ENCODE measurements at regions not wholly inside any gene's neighbourhood (a gene's known extent, or its start where the extent isn't known, plus 50 kb on each side); places are given as distances from the start of the nearest gene placed in this dataset.
"Not testable (repeated sequence)": the region's sequence is repeated elsewhere in the genome, so short reads cannot be mapped to it uniquely, and the experiment has no call there.

GRCh38 chr3:187795207-187795960, 50.1 kb upstream of the BCL6 start:
- DNase-seq (ENCODE audit: low read depth, low spot score), result no peak

- no peak for DNase-seq (ENCODE audit: low read depth, low spot score)
These were observed 52.9 kb upstream of the BCL6 start for GRCh38 chr3:187798126-187798525.

GRCh38 chr3:187798531-187799530, 53.6 kb upstream of the BCL6 start:
- DNase-seq (ENCODE audit: low read depth, low spot score), result no peak

- no peak for DNase-seq (ENCODE audit: low read depth, low spot score)
These were observed 54.8 kb upstream of the BCL6 start for GRCh38 chr3:187799942-187800641.

- DNase-seq (ENCODE audit: low read depth, low spot score), result no peak
These were observed 55.9 kb upstream of the BCL6 start for GRCh38 chr3:187801152-187801551.

GRCh38 chr3:187802203-187802927, 57.1 kb upstream of the BCL6 start:
- no peak for DNase-seq (ENCODE audit: low read depth, low spot score)

GRCh38 chr3:187802928-187803259, 57.6 kb upstream of the BCL6 start:
- no peak for DNase-seq (ENCODE audit: low read depth, low spot score)

- no peak for DNase-seq (ENCODE audit: low read depth, low spot score)
These were observed 59.0 kb upstream of the BCL6 start for GRCh38 chr3:187804120-187804744.

- no peak for DNase-seq (ENCODE audit: low read depth, low spot score)
These were observed 59.5 kb upstream of the BCL6 start for GRCh38 chr3:187804745-187805121.

GRCh38 chr3:187805774-187806173, 60.5 kb upstream of the BCL6 start:
- DNase-seq (ENCODE audit: low read depth, low spot score), result no peak

- peak; percentile 45 for DNase-seq (ENCODE audit: low read depth, low spot score)
These were observed 62.0 kb upstream of the BCL6 start for GRCh38 chr3:187807086-187807862.

GRCh38 chr3:187808527-187808895, 63.2 kb upstream of the BCL6 start:
- no peak for DNase-seq (ENCODE audit: low read depth, low spot score)

- DNase-seq (ENCODE audit: low read depth, low spot score), result no peak
These were observed 64.3 kb upstream of the BCL6 start for GRCh38 chr3:187809612-187809991.

- no peak for DNase-seq (ENCODE audit: low read depth, low spot score)
These were observed 64.8 kb upstream of the BCL6 start for GRCh38 chr3:187810021-187810446.

GRCh38 chr3:187811585-187812250, 66.5 kb upstream of the BCL6 start:
- DNase-seq (ENCODE audit: low read depth, low spot score), result peak; percentile 46

- DNase-seq (ENCODE audit: low read depth, low spot score), result no peak
These were observed 67.2 kb upstream of the BCL6 start for GRCh38 chr3:187812496-187812895.

- no peak for DNase-seq (ENCODE audit: low read depth, low spot score)
These were observed 67.9 kb upstream of the BCL6 start for GRCh38 chr3:187813198-187813597.

- not testable (repeated sequence) for DNase-seq (ENCODE audit: low read depth, low spot score)
These were observed 72.5 kb upstream of the BCL6 start for GRCh38 chr3:187817766-187818165.

- no peak for DNase-seq (ENCODE audit: low read depth, low spot score)
These were observed 76.5 kb upstream of the BCL6 start for GRCh38 chr3:187821616-187822317.
